GM13977 (cell line): ENCODE measurements at regions not wholly inside any gene's neighbourhood (a gene's known extent, or its start where the extent isn't known, plus 50 kb on each side); places are given as distances from the start of the nearest gene placed in this dataset.

Source experiments
- DNase-seq: peaks from one replicate; pipeline ENCODE4 v3.0.0; 2012; ENCODE audit warnings: low spot score
- in situ Hi-C: fragments of 300-500 bp; cut with MboI; formaldehyde crosslinking; loops from one replicate; pipeline ENCODE4 v1.12.0; 2022; ENCODE audit warnings: low sequenced_read_pairs, low pct_unique_long_range_greater_than_20kb, mixed read lengths, inconsistent platforms; ENCODE audit not compliant: unreplicated experiment
- TF ChIP-seq, protein P1 (sequence below): IDR thresholded peaks from 2 replicates; pipeline ENCODE4 v1.5.1; 2012; ENCODE audit warnings: mild to moderate bottlenecking, control low read depth; ENCODE audit not compliant: insufficient read depth; ENCODE audit errors: extremely low read depth, missing control alignments

DNA sequence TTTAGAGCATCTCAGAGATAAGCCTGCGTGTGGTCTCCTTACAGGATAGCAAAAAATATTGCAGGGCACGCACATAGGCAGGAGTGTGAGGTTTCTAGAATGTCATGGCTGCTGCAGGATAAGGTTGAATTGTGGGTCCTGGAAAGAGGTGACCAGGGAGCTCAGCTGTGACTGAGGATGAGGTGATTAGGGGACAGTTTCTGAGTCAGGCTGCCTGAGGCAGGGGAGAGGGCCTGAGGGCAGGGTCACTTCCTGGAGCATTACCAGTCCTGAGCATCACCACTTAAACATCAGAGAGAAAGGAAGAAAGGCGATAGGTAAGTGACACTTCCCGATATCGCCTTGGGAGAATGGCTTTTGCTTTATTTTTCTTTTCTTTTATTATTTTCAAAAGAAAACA is 813.8 kb downstream of the TUSC7 start:
- in situ Hi-C loops, result no loop called here
- DNase-seq, result no peak
- TF ChIP-seq, protein P1, sequence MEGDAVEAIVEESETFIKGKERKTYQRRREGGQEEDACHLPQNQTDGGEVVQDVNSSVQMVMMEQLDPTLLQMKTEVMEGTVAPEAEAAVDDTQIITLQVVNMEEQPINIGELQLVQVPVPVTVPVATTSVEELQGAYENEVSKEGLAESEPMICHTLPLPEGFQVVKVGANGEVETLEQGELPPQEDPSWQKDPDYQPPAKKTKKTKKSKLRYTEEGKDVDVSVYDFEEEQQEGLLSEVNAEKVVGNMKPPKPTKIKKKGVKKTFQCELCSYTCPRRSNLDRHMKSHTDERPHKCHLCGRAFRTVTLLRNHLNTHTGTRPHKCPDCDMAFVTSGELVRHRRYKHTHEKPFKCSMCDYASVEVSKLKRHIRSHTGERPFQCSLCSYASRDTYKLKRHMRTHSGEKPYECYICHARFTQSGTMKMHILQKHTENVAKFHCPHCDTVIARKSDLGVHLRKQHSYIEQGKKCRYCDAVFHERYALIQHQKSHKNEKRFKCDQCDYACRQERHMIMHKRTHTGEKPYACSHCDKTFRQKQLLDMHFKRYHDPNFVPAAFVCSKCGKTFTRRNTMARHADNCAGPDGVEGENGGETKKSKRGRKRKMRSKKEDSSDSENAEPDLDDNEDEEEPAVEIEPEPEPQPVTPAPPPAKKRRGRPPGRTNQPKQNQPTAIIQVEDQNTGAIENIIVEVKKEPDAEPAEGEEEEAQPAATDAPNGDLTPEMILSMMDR, result no peak

DNA sequence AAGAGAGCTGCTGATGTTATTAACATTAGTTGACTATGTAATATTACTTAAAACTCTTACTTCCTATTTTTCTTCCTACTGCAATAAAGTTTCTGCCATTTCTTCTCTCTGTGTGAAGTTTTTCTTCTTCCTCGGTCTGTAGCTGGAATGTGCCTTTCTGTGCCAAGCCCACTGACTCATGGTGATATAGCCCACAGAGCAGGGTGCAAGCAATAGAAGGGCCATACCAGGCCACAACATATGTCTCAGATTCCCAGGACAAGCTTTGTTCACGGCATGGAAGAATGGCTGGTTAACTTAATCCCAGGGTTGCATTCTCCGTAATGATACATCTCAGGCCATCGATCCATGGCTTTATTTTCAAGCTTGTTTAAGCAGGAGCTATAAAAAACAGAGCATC is 815.3 kb downstream of the TUSC7 start:
- no peak for DNase-seq
- TF ChIP-seq, protein P1, result no peak
- in situ Hi-C loops, result no loop called here

- DNase-seq, result peak; percentile 7
- TF ChIP-seq, protein P1, result peak; percentile 60
- in situ Hi-C loops, result no loop called here
Measured at GRCh38 chr3:117526470-117527079, 817.0 kb downstream of the TUSC7 start.

- TF ChIP-seq, protein P1, result no peak
- in situ Hi-C loops, result no loop called here
- no peak for DNase-seq
Measured at GRCh38 chr3:117527346-117527745, 817.8 kb downstream of the TUSC7 start.

- DNase-seq, result no peak
- TF ChIP-seq, protein P1, result no peak
- in situ Hi-C loops, result no loop called here
Measured at GRCh38 chr3:117528688-117529087, 819.1 kb downstream of the TUSC7 start.

DNA sequence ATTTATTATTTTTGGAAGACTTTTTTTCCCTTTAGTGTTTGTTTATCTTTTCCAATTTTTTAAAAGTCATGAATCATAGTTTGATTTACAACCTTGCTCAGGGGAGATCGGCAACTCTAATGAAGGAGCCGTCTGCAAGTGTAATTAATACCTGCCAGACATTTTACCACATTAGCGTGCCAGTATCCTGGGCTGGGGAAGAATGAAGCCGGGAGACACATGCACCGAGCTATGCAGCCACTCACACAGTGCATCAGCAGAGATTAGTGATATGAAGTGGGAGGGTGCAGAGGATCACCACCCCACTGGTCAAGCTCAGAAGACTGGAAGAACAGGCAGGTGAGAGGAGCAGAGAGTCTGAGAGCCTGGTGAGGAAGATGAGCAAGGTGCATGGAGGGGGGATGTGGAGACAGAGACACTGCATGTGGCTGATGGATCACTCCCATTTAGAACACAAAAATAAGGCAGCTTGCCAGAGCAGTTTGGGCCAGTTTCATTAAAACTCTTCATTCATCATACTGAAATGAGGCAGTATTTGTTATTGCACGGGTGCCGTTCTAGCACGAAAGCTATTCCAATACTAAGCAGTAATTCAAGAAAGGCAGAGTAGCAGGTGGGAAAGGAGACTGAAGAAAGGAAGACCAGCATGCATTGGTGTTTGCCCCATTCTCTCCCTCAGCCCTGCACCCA is 821.6 kb downstream of the TUSC7 start:
- in situ Hi-C loops, result no loop called here
- TF ChIP-seq, protein P1, result no peak
- no peak for DNase-seq
